H1 (cell line): ENCODE measurements at regions not wholly inside any gene's neighbourhood (a gene's known extent, or its start where the extent isn't known, plus 50 kb on each side); places are given as distances from the start of the nearest gene placed in this dataset.

Experiments
- CTCF ChIA-PET: fragments of 300-600 bp; sonication (Branson Sonifier 250); formaldehyde crosslinking; loops from one replicate; lab custom pipeline; 2021; ENCODE audit not compliant: partially characterized antibody; lab: Charles Lee
- POLR2A ChIA-PET: fragments of 300-600 bp; sonication (Branson Sonifier 250); formaldehyde crosslinking; loops from one replicate; lab custom pipeline; 2021; ENCODE audit warnings: inconsistent platforms; ENCODE audit not compliant: partially characterized antibody; lab: Charles Lee
- DNase-seq, 2 experiments: peaks; one replicate each; pipeline versions ENCODE4 v3.0.0 to v3.0.0-alpha.2; 2010 to 2022; ENCODE audit warnings: low spot score in 2 of 2, low read depth in 1 of 2, mixed read lengths in 1 of 2
- FAIRE-seq: peaks from 2 replicates; lab custom pipeline; 2011; peaks lifted over from hg19 to GRCh38; lab: Jason Lieb, UNC
- H2AFZ ChIP-seq: 2 replicates; pipeline ENCODE4 v1.8.1; 2012; ENCODE audit warnings: low read length, inconsistent platforms
- H2AK5ac ChIP-seq: 2 replicates; pipeline ENCODE4 v1.6.1; 2013; ENCODE audit warnings: low read depth, low read length
- H2BK120ac ChIP-seq: replicated peaks from 2 replicates; pipeline ENCODE3; 2013; ENCODE audit warnings: low read depth, low read length, inconsistent platforms
- H2BK12ac ChIP-seq: 2 replicates; pipeline ENCODE4 v1.6.1; 2013; ENCODE audit warnings: low read depth, low read length
- H2BK15ac ChIP-seq: 2 replicates; pipeline ENCODE4 v1.6.1; 2013; ENCODE audit warnings: low read length
- H2BK20ac ChIP-seq: 2 replicates; pipeline ENCODE4 v1.6.1; 2013; ENCODE audit warnings: low read length
- H2BK5ac ChIP-seq: 2 replicates; pipeline ENCODE4 v1.6.1; 2013; ENCODE audit warnings: low read depth, low read length
- H3K14ac ChIP-seq: 2 replicates; pipeline ENCODE4 v1.6.1; 2013; ENCODE audit warnings: inconsistent platforms; ENCODE audit not compliant: insufficient read length
- H3K18ac ChIP-seq: 2 replicates; pipeline ENCODE4 v1.6.1; 2013; ENCODE audit warnings: low read length; ENCODE audit errors: extremely low read depth
- H3K23ac ChIP-seq: 2 replicates; pipeline ENCODE4 v1.6.1; 2013; ENCODE audit warnings: inconsistent platforms; ENCODE audit not compliant: insufficient read length
- H3K23me2 ChIP-seq: 2 replicates; pipeline ENCODE4 v1.6.1; 2013; ENCODE audit warnings: low read depth, low read length
- H3K27ac ChIP-seq: 2 replicates; pipeline ENCODE4 v1.6.1; 2011; ENCODE audit warnings: low read depth, low read length, inconsistent platforms
- H3K27me3 ChIP-seq, 4 experiments: replicated peaks in 1 of 4; 1 replicate in 1 of 4; 2 replicates in 3 of 4; pipeline versions ENCODE4 v1.6.1 to v1.8.1; 2011 to 2013; ENCODE audit warnings: low read length in 3 of 4, mild to moderate bottlenecking in 3 of 4, inconsistent platforms in 2 of 4, mixed read lengths in 2 of 4, moderate library complexity in 1 of 4; ENCODE audit not compliant: control insufficient read depth in 3 of 4, insufficient read depth in 3 of 4; ENCODE audit errors: extremely low read depth in 1 of 4
- H3K36me3 ChIP-seq, 4 experiments: 2 replicates each; pipeline versions ENCODE4 v1.6.1 to v1.8.1; 2011 to 2013; ENCODE audit warnings: mild to moderate bottlenecking in 4 of 4, low read length in 3 of 4, moderate library complexity in 2 of 4, control low read depth in 1 of 4, inconsistent platforms in 1 of 4; ENCODE audit not compliant: insufficient read depth in 4 of 4, control insufficient read depth in 2 of 4
- H3K4ac ChIP-seq: replicated peaks from 2 replicates; pipeline ENCODE3; 2013; ENCODE audit warnings: low read length, low read depth, mixed read lengths, inconsistent platforms; ENCODE audit not compliant: insufficient read length
- H3K4me1 ChIP-seq, 4 experiments: replicated peaks in 1 of 4; 1 replicate in 1 of 4; 2 replicates in 3 of 4; pipeline versions ENCODE4 v1.6.1 to v1.8.1; 2011 to 2013; ENCODE audit warnings: low read length in 3 of 4, inconsistent platforms in 2 of 4, mixed read lengths in 1 of 4; ENCODE audit not compliant: insufficient read depth in 4 of 4, control insufficient read depth in 3 of 4
- H3K4me2 ChIP-seq, 2 experiments: 2 replicates each; pipeline versions ENCODE4 v1.6.1 to v1.8.1; 2011 to 2013; ENCODE audit warnings: low read depth in 2 of 2, low read length in 2 of 2, control low read depth in 1 of 2, inconsistent platforms in 1 of 2, mild to moderate bottlenecking in 1 of 2; ENCODE audit not compliant: insufficient read depth in 1 of 2
- H3K4me3 ChIP-seq, 4 experiments: fragments of 200-600, 300-600 bp in 1 of 4; sonication (generic), shearing (Covaris generic), sonication (Bioruptor Twin) in 1 of 4; 2 replicates each; pipeline versions ENCODE4 v1.5.1 to v1.8.1; 2011 to 2016; ENCODE audit warnings: low read length in 4 of 4, low read depth in 3 of 4, control low read depth in 2 of 4, inconsistent platforms in 2 of 4, mild to moderate bottlenecking in 2 of 4, mixed read lengths in 1 of 4, moderate library complexity in 1 of 4; ENCODE audit not compliant: insufficient read depth in 2 of 4; ENCODE audit errors: extremely low read depth in 1 of 4
- H3K56ac ChIP-seq: replicated peaks from 2 replicates; pipeline ENCODE3; 2013; ENCODE audit warnings: low read depth, mild to moderate bottlenecking, mixed read lengths, low read length, inconsistent platforms; ENCODE audit not compliant: insufficient read length
- H3K79me1 ChIP-seq: 2 replicates; pipeline ENCODE4 v1.6.1; 2013; ENCODE audit warnings: low read depth, low read length, control low read depth
- H3K79me2 ChIP-seq, 2 experiments: 2 replicates each; pipeline versions ENCODE4 v1.6.1 to v1.8.1; 2012 to 2013; ENCODE audit warnings: low read length in 2 of 2, mild to moderate bottlenecking in 2 of 2, inconsistent platforms in 1 of 2; ENCODE audit not compliant: insufficient read depth in 2 of 2, control insufficient read depth in 1 of 2
- H3K9ac ChIP-seq, 4 experiments: replicated peaks in 1 of 4; 1 replicate in 1 of 4; 2 replicates in 3 of 4; pipeline versions ENCODE4 v1.6.1 to v1.8.1; 2011 to 2013; ENCODE audit warnings: low read depth in 3 of 4, low read length in 3 of 4, control low read depth in 2 of 4, mild to moderate bottlenecking in 2 of 4, moderate library complexity in 2 of 4, inconsistent platforms in 1 of 4; ENCODE audit errors: extremely low read depth in 1 of 4
- H3K9me3 ChIP-seq, 2 experiments: 2 replicates each; pipeline versions ENCODE4 v1.6.1 to v1.8.1; 2012 to 2013; ENCODE audit warnings: mild to moderate bottlenecking in 2 of 2, moderate library complexity in 2 of 2, control low read depth in 1 of 2, inconsistent platforms in 1 of 2, low read depth in 1 of 2, low read length in 1 of 2, mixed read lengths in 1 of 2; ENCODE audit not compliant: insufficient read depth in 2 of 2
- H4K20me1 ChIP-seq, 2 experiments: replicated peaks in 1 of 2; 2 replicates each; pipeline versions ENCODE3 to v1.8.1; 2011 to 2013; ENCODE audit warnings: inconsistent platforms in 2 of 2, low read length in 2 of 2, mild to moderate bottlenecking in 1 of 2; ENCODE audit not compliant: insufficient read depth in 2 of 2, control insufficient read depth in 1 of 2
- H4K5ac ChIP-seq: 2 replicates; pipeline ENCODE4 v1.6.1; 2013; ENCODE audit warnings: low read length, low read depth, mixed read lengths, inconsistent platforms; ENCODE audit not compliant: insufficient read length
- H4K8ac ChIP-seq: 2 replicates; pipeline ENCODE4 v1.8.0; 2013; ENCODE audit warnings: mild to moderate bottlenecking, moderate library complexity, low read length, inconsistent platforms; ENCODE audit not compliant: insufficient read depth; ENCODE audit errors: extremely low read depth
- H4K91ac ChIP-seq: replicated peaks from 2 replicates; pipeline ENCODE3; 2013; ENCODE audit warnings: low read length, mixed read lengths, inconsistent platforms; ENCODE audit not compliant: insufficient read length
- CTBP2 ChIP-seq: IDR thresholded peaks from 2 replicates; pipeline ENCODE4 v1.7.0; 2011; ENCODE audit warnings: borderline replicate concordance, mild to moderate bottlenecking, moderate library complexity, mixed read lengths, low read length; ENCODE audit not compliant: insufficient read depth, insufficient read length
- EGR1 ChIP-seq: IDR thresholded peaks from 2 replicates; pipeline ENCODE4 v1.6.1; 2011; ENCODE audit warnings: low read depth, low read length, borderline replicate concordance
- MAFK ChIP-seq: IDR thresholded peaks from 2 replicates; pipeline ENCODE4 v1.6.1; 2012; ENCODE audit warnings: low read depth, mild to moderate bottlenecking, improper control_type of control experiment, low read length
- MAX ChIP-seq: IDR thresholded peaks from 2 replicates; pipeline ENCODE4 v1.6.1; 2012; ENCODE audit warnings: inconsistent platforms
- NRF1 ChIP-seq: IDR thresholded peaks from 2 replicates; pipeline ENCODE4 v1.6.1; 2011; ENCODE audit warnings: mild to moderate bottlenecking, low read depth, low read length, improper control_type of control experiment
- POLR2AphosphoS5 ChIP-seq: IDR thresholded peaks from 2 replicates; pipeline ENCODE4 v1.6.1; 2011; ENCODE audit warnings: low read depth, low read length
- POU5F1 ChIP-seq: IDR thresholded peaks from 2 replicates; pipeline ENCODE4 v1.6.1; 2011; ENCODE audit warnings: low read depth, mild to moderate bottlenecking, low read length, moderate library complexity
- SAP30 ChIP-seq: fragments of 300-600 bp; sonication (generic); IDR thresholded peaks from 2 replicates; pipeline ENCODE4 v1.7.1; 2012; ENCODE audit warnings: low read length, moderate library complexity, mild to moderate bottlenecking, inconsistent platforms; ENCODE audit not compliant: insufficient read depth, insufficient replicate concordance
- TCF12 ChIP-seq: IDR thresholded peaks from 2 replicates; pipeline ENCODE4 v1.6.1; 2011; ENCODE audit warnings: low read depth, mild to moderate bottlenecking, low read length
- USF2 ChIP-seq: IDR thresholded peaks from 2 replicates; pipeline ENCODE4 v1.6.1; 2011; ENCODE audit warnings: low read length, improper control_type of control experiment
- WGBS, 2 experiments: shearing (Covaris generic) in 1 of 2; methylation state at CpG; one replicate each; pipeline versions ENCODE4 v1.1.6 to v1.1.7; 2013 to 2015; ENCODE audit warnings: low lambda C conversion rate in 2 of 2, mixed read lengths in 2 of 2, inconsistent platforms in 1 of 2, low coverage in 1 of 2, missing lambda C conversion rate in 1 of 2; ENCODE audit not compliant: insufficient replicate concordance in 2 of 2, insufficient coverage in 1 of 2, insufficient read length in 1 of 2; ENCODE audit errors: extremely low coverage in 1 of 2, missing lambda C conversion rate in 1 of 2; 5-methylcytosine and 5-hydroxymethylcytosine counted together

- H2BK12ac ChIP-seq = no peak overlapping the region
- no peak overlapping the region for H2AFZ ChIP-seq
- H2BK5ac ChIP-seq = no peak overlapping the region
- no peak overlapping the region for H2AK5ac ChIP-seq
- no peak overlapping the region for H2BK20ac ChIP-seq
- no peak overlapping the region for H3K9ac ChIP-seq
- FAIRE-seq (no peak), DNase-seq (no peak)
- no peaks in the 10 kb centered on the region for H3K79me1 ChIP-seq
- no peaks in the 10 kb centered on the region for H3K23me2 ChIP-seq
- H4K5ac ChIP-seq = no peak overlapping the region
- WGBS, 2 experiments = 97% methylated on average over 2 of the region's 2 CpGs; no CpG with 5 or more reads in 1 of the 2 experiments
- no peaks in the 10 kb centered on the region for H4K20me1 ChIP-seq
- no peak overlapping the region for H3K56ac ChIP-seq
- TF ChIP-seq NRF1 = no peak
- no peak for TF ChIP-seq SAP30
- no peak for TF ChIP-seq TCF12
- no peak for TF ChIP-seq MAX
- TF ChIP-seq POU5F1 = no peak
- TF ChIP-seq CTBP2 = no peak
- TF ChIP-seq POLR2AphosphoS5 = no peak
- TF ChIP-seq MAFK = no peak
- no peak for TF ChIP-seq USF2
- TF ChIP-seq EGR1 = no peak
- H3K23ac ChIP-seq = no peak overlapping the region
- H3K4ac ChIP-seq = no peak overlapping the region
- H2BK15ac ChIP-seq = no peak overlapping the region
- H3K4me1 ChIP-seq = no peaks in the 10 kb centered on the region
- H3K9me3 ChIP-seq = no peaks in the 10 kb centered on the region
- no peak overlapping the region for H3K14ac ChIP-seq
- H3K27me3 ChIP-seq = no peaks in the 10 kb centered on the region
- no peak overlapping the region for H3K4me3 ChIP-seq
- H3K18ac ChIP-seq = no peak overlapping the region
- ChIA-PET CTCF (no interaction called here), POLR2A (no interaction called here)
- no peaks in the 10 kb centered on the region for H3K36me3 ChIP-seq
- no peak overlapping the region for H3K4me2 ChIP-seq
- H4K91ac ChIP-seq = no peak overlapping the region
- no peak overlapping the region for H2BK120ac ChIP-seq
- no peak overlapping the region for H4K8ac ChIP-seq
- H3K27ac ChIP-seq = no peak overlapping the region
- H3K79me2 ChIP-seq = no peaks in the 10 kb centered on the region
Observed at GRCh38 chr4:124046190-124046589, 649.6 kb downstream of the SPRY1 start.
